Cerebellar nuclear complex (tissue), 1 donor: ENCODE measurements at regions not wholly inside any gene's neighbourhood (a gene's known extent, or its start where the extent isn't known, plus 50 kb on each side); places are given as distances from the start of the nearest gene placed in this dataset.
"Not testable (repeated sequence)": the region's sequence is repeated elsewhere in the genome, so short reads cannot be mapped to it uniquely, and the experiment has no call there.

Experiments used
- DNase-seq, 2 experiments: peaks; one replicate each; lab custom pipeline; 2025; lab: John Stamatoyannopoulos, UW

DNA sequence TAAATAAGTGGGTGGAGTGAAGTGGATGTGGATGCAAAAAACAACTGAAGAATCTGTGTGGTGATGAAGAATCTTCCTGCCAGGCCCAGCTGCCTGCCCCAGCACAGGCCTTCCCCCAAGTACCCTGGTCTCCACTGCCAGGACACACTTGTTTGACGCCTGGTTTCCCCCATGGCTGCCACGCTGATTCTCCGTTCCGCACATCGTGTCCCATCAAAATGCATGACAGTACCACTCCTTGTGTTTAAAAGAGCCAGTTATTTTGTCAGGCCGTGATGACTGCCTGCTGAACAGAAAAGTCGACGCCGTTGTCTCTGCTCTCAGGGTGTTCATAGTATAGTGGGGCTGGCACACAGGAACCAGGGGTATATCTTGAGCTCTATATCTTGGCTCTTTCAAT lies 50.3 kb upstream of the KYNU start:
- no peak for DNase-seq

DNA sequence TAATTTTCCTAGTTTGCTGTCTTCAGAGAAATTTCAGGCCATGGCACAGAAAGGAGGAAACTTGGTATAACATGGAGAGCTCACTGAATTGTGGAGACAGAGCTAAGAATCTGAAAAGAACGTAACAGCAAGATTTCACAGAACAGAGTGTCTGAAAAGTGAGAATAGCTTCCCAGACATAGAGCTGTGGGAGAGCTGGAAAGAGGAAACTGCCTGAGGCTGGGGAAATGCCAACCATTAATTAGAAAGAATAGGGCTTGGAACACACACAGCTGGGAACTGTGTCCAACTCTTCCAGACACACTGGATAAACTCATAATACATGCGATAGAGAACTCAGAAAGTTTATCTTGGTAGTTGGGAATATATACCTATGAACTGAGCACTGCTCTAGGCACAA lies 51.6 kb upstream of the KYNU start:
- no peak for DNase-seq

DNA sequence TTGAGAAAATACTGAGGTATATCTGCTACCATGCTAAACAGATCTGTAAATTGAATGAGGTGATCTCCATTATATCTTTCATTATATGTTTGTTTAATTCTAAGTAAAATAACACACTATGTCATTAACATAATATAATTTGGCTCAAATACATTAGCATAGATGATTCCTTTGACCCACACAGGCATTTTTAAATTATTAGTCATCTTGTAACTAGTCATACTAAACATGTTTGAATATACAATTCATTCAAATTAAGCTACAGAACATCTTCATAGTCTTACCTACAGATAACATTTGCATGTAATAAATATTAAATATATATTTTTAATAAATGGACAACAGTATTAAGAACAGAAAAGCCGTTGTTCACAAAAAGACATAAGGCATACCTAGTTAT lies 52.7 kb upstream of the KYNU start:
- no peak for DNase-seq

DNA sequence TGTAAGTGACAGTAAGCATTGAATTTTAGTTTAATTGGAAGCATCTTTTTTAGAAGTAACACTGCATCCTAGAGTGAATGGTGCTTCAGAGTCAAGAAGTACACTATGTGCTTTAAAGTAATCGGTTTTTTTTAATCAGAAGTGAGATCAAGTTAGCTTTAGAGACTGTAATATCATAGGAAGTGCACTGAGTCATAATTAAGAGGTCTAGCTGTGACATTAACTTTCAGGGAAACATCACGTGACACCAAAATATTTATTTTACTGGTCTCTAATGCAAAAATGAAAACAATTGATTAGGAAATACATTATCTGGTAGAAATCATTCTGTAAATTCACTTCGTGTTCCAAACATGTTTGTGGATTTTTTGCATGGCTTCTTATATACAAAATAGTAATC lies 55.3 kb upstream of the KYNU start:
- DNase-seq = no peak

DNA sequence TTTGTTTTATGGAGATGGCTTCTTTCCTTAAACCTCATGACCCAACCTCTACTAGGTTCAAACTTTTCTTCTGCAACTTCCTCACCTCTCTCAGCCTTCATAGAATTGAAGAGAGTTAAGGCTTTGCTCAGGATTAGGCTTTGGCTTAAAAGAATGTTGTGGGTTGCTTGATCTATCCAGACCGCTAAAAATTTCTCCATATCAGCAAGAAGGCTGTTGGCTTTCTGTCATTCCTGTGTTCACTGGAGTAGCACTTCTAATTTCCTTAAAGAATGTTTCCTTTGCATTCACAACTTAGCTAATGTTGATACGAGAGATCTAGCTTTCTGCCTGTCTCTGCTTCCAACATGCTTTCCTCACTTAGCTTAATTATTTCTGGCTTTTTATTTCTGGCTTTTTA lies 58.1 kb upstream of the KYNU start:
- no peak for DNase-seq

DNA sequence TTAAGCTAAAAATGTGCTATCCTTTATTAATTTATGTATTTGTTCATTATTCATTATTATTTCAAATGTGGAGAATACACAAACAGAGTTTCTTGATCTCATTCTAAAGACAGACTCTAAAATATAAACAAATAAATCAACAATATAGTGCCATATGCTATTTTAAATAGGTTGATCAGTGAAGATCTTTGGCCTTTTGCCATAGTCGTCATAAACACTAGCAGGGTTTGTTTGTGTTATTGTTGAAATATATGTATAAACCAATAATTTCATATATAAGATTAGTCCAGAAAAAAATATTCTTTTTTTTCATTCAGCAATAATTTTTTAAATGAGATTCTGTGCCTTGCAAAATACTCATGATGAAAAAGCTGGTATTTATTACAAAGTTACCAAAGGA lies 62.1 kb upstream of the KYNU start:
- no peak for DNase-seq

DNA sequence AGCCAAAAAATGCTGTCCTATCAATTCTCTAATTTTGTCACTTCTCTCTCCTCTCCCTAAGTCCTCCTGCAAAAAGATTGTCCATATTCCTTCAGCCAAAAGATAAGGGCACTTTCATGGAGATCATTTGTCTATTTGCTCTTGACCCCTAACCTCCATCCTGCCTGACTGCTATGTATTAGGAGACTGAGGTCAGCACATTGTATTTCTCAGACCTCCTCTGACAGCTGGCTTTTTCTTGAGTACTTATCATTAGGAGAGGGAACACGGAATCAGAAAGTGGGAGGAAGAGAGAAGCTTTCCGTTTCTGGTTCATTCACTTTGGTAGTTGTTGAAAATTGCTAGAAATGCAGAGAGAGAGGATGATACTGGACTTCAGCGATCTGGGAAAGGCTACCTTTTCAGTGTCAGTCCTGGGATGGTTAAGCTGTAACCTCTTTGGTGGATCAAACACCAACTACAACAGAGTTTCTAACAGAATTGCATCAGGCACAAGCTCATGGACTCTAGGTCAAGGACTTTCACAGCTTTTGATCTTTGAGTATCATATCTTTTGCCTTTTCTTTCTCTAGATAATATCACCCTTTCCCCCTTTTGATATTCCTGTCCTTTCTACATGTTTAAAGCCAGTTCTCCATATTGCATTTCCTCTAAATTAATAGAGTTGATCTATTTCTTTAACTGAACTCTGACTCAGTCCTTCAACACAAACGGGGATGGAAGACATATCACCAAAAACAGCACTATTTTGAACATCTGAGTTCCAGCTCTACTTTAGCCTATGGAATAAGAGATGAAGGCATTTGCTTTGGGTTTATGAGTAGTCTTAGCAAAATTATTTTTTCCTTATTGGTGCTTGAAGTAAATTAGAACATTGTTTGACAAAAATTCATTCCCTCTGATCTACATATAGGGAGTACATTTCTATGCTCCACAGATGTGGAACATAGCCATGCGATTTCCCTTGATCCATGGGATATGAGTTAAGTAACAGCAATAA lies 63.3 kb upstream of the KYNU start:
- DNase-seq = no peak

DNA sequence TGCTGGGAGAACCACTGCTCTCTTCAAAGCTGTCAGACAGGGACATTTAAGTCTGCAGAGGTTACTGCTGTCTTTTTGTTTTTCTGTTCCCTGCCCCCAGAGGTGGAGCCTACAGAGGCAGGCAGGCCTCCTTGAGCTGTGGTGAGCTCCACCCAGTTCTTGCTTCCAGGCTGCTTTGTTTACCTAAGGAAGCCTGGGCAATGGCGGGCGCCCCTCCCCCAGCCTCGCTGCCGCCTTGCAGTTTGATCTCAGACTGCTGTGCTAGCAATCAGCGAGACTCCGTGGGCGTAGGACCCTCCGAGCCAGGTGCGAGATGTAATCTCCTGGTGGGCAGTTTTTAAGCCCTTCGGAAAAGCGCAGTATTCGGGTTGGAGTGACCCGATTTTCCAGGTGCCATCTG lies 65.8 kb upstream of the KYNU start:
- not testable (repeated sequence) for DNase-seq

DNA sequence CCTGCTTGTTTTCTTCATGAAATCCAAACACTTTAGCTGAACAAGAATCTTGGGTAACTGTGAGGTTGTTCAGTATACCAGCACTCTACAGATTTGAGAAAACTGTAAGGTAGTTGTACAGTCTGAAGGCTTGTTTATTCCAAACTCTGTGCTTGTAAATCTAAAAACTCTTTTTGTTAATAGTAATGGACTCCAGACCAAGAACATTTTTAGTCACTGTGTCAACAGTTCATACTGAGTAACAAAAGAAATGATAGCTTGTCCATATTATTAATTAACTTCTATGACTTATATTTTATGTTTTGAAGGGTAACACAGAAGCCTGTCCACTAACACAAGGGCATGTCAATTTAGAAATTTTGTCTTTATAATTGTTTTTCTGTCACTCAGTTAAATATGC lies 72.2 kb upstream of the KYNU start:
- no peak for DNase-seq

DNA sequence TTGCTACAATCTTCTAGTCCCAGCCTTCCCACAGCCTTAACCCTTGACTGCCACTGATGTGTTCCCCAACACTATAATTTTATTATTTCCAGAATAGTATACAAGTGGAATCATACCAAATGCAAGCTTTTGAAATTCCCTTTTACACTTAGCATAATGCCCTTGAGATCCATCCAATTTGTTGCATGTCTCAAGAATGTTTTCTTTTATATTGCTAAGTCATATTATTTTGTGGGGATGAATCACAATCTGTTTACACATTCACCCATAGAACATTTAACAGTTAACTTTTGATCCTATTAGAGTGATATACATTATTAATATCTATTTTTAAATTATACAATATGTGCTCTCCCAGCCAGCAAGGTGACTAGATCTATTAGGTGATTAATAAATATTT lies 74.3 kb upstream of the KYNU start:
- no peak for DNase-seq

DNA sequence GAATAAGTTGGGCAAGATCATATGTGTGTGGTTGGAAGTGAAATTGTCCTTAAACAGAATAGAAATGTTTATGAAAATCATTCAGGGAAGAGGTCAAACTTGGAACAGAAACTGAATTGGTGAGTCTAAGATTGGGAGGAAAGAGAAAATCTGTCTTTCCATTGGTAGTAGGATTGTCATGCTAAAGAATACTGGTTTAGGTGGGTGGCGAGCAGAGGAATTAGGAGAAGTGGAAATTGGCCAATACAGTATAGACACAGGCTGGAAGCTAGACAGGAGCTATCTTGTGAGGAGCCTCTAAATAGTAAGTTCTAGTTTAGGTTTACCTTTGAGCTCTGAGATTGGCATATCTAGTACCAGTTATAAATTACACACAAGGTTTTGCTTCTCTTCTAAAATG lies 80.9 kb upstream of the KYNU start:
- DNase-seq = no peak

DNA sequence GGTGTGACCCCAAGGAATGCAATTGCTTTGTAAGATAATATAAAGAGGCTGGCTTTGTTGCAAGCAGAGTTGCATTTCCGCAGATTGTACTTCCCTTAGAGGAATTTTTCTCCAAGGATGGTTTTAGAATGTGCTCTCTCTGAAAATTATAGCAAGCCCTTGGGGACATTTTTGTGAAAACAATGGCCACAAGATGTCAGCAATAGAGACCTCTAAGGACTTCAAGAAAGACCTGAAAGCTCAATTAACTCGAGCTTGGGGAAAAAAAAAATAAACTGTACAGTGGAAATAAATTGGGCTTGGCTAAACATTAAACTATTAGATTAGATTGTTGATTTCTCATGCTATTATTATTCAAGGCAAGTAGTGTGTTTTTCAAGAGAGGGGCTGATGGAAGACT lies 81.3 kb upstream of the KYNU start:
- no peak for DNase-seq

DNA sequence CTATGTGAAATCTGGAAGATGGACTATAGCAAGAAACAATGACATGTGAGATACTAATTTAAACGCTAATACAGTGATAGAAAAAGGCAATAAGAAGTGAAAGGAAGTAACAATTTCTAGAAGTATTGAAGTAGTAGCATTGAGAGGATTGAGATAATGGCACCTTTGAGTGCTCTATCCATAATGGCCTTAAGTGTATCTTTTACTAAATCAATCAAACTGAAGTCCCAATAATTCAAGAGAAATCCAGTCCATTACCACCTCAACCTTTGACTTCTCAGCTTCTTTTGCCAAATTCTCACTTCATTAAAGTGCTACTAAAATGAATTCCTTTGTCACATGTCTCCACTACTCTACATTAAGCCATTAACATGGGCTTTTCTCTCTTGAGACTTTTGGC lies 82.6 kb upstream of the KYNU start:
- no peak for DNase-seq

DNA sequence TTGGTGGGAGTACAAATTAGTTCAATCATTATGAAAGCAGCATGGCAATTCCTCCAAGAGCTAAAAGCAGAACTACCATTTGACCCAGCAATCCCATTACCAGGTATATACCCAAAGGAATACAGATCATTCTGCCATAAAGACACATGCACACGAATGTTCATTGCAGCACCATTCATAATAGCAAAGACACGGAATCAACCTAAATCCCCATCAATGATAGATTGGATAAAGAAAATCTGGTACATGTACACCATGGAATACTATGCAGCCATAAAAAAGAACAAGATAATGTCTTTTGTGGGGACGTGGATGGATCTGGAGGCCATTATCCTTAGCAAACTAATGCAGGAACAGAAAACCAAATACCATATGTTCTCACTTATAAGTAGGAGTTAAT lies 85.1 kb upstream of the KYNU start:
- DNase-seq = not testable (repeated sequence)

DNA sequence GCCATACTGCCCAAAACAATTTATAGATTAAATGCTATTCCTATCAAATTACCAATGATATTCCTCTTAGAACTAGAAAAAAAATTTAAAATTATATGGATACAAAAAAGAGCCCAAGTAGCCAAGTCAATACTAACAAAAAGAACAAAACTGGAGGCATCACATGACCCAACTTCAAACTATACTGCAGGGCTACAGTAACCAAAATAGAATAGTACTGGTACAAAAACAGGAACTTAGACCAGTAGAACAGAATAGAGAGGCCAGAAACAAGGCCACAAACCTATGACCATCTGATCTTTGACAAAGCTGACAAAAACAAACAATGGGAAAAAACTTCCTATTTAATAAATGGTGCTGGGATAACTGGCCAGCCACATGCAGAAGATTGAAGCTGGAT lies 86.1 kb upstream of the KYNU start:
- DNase-seq = no peak

DNA sequence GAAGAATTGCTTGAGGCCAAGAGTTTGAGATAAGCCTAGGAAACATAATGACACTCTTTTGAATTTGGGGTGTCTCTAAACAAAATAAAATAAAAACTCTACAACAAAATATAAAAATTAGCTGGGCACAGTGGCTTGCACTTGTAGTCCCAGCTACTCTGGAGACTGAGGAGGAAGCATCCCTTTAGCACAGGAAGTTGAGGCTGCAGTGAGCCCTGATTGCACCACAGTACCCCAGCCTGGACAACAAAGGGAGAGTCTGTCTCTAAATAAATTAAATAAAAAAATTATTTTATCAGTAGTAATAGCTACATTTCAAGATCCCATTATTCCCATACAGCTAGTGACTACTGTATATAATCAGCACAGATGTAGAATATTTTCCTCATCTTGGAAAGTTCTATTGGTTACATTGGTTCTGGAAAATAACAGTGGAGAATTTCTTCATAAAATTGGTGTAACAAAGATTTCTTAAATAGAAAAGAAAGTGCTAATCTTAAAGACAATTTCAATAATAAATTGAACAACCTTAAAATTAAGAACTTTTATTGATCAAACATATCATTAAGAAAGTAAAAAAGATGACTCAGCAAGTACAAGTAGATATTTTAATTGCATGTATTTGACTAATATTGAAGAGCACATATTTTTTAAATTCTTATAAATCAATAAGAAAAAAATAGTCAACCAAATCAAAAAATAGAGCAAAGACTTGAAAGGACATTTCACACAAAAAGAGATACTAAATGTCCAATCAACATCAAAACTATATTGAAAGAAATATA lies 90.4 kb upstream of the KYNU start:
- DNase-seq = no peak

DNA sequence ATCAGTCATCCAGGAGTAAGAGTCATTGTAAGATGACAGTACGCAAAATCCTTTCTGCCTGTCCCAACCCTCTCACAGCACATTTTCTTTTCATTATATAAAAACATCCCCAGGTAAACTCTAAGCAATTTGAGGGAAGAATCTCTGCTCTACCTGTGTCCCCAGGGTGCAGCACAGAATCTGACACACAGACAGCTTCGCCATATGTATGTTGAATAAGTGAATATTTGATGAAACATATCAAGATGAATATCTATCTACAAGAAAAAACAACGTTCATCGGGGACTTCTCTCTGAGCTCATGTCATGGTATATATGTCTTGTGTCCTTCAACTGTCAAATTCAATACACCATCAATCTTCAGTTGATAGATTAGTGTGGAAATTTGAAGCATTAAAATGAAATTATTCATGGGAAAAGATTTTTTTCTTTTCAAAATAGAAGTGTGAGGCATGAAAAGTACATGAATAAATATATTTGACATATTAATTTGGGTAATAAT lies 94.5 kb upstream of the KYNU start:
- no peak for DNase-seq

DNA sequence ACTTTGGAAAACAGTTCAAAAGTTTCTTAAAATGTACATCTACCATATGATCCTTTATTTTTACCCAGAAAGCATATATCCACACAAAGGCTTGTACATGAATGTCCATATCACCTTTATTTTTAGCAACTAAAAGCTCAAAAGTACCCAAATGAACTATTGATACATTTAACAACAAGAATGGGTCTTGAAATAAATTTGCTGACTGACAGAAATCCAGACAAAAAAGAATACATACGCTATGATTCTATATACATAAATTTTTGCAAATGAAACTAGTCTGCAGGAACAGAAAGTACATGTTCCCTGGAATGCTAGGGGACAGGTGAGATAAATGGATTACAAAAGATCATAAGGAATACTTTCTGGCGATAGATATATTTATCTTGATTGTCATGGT lies 96.3 kb upstream of the KYNU start:
- no peak for DNase-seq

DNA sequence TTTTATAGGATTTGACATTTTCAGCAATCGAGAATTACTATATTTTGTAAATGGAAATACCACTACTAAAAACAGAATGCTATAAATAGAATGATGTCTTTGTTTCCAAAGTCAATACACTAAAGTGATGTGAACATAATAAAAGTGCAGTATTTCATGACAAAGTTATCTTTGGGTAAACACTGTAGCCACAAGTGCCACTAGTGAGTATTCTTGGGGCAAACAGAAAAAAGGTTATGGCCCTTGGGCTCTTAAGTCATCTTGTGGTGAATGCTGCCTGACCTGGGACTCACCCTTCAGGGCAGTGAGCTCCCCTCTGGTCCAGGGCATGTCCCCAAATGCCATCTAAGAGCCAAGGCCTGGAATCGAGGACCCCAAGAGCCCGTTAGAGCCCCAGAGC lies 99.2 kb upstream of the KYNU start:
- DNase-seq = no peak

DNA sequence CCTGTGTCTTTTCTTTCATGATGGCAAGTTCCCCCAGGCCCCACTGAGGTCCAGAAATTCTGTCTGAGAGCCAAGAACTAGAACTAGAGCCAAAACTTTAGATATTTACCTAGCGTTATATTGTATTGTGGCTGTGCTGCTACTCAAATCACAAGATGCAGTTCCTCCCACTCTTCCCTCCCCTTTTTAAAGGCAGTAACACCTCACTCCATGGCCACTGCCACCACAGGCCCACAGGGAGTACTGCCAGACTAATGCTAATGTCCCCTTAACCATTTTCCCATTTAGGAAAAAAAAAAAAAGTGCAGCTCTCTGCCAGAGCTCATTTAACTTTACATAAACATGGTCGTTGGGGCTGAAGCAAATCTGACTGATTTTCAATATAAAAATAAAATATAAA lies 99.7 kb upstream of the KYNU start:
- no peak for DNase-seq

DNA sequence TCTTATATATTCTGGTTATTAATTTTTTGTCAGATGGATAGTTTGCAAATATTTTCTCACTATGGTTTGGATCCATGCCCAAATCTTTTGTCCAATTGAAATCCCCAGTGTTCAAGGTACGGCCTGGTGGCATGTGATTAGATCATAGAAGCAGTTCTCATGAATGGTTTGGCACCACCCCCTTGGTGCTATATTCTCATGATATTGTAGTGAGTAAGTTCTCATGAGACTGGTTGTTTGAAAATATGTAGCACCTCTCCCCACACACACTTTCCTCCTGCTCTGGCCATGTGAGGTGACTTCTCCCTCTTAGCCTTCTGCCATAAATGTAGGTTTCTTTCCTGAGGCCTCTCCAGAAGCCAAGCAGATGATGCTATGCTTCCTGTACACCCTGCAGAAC lies 107.7 kb upstream of the KYNU start:
- no peak for DNase-seq

DNA sequence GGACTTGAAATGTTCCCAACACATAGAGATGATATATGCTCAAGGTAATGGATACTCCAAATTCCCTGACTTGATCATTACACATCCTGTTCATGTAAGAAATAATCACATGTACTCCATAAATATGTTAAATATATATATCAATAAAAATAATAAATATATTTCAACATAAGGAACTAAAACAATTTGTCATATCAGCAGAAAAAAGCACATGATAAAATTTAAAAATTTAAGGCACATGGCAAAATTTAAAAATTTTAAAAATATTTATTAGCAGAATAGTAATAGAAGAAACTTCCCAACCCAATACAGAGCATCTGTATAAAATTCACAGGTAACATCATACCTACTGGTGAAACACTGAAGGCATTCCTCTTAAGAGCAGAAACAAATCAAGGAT lies 109.6 kb upstream of the KYNU start:
- DNase-seq = no peak

DNA sequence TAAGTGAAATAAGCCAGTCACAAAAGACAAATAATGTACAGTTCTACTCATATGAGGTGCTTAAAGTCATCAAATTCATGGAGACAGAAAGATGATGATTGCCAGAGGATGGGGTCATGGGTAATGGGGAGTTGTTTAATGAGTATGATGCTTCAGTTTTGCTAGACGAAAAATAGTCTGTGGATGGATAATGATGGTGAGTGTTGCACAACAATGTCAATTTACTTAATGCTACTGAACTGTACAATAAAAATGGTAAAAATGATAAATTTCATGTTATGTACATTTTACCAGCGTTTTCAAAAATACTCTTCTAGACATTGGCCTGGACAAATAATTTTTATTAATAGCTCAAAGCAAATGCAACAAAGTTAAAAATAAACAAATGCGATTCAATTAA lies 118.5 kb upstream of the KYNU start:
- no peak for DNase-seq
